ENCODE measurements at regions not wholly inside any gene's neighbourhood (a gene's known extent, or its start where the extent isn't known, plus 50 kb on each side); places are given as distances from the start of the nearest gene placed in this dataset.

GRCh38 chr4:123987408-123987807, 590.8 kb downstream of the SPRY1 start:
- H3K9ac ChIP-seq (ENCODE audit: low read length): no peak overlapping the region
- H3K9me2 ChIP-seq (ENCODE audit: low read depth, low read length): no peaks in the 10 kb centered on the region
- no peaks in the 10 kb centered on the region for H3F3A ChIP-seq (ENCODE audit: insufficient read depth, low read length)
- TF ChIP-seq EZH2 (IDR thresholded peaks at IDR 0.05; ENCODE audit: borderline replicate concordance, low read length): no peak
- no peak for TF ChIP-seq CTCF (IDR thresholded peaks at IDR 0.05; ENCODE audit: low read length)
- H3K79me2 ChIP-seq (ENCODE audit: insufficient read depth, low read length): no peaks in the 10 kb centered on the region
- no peaks in the 10 kb centered on the region for H4K20me1 ChIP-seq (ENCODE audit: insufficient read depth, low read length)
- H3K27me3 ChIP-seq (ENCODE audit: insufficient read depth, low read length): no peaks in the 10 kb centered on the region
- H2AFZ ChIP-seq (ENCODE audit: low read length): no peak overlapping the region
- H3K4me1 ChIP-seq (ENCODE audit: insufficient read depth, low read length, severe bottlenecking): peaks cover 13% of the 10 kb centered on the region
- H3K27ac ChIP-seq (ENCODE audit: low read depth, low read length, poor library complexity, severe bottlenecking): no peak overlapping the region
- no peak overlapping the region for H3K4me3 ChIP-seq (ENCODE audit: low read depth, low read length, poor library complexity, severe bottlenecking)
- no peaks in the 10 kb centered on the region for H3K36me3 ChIP-seq (ENCODE audit: insufficient read depth, low read length)
- no peak overlapping the region for H3K4me2 ChIP-seq (ENCODE audit: low read length)
- no peaks in the 10 kb centered on the region for H3K9me3 ChIP-seq (ENCODE audit: low read length)

GRCh38 chr4:123990310-123990870, 593.8 kb downstream of the SPRY1 start:
- Histone ChIP-seq H3K36me3 (ENCODE audit: insufficient read depth, low read length) (no peaks in the 10 kb centered on the region), H3F3A (ENCODE audit: insufficient read depth, low read length) (no peaks in the 10 kb centered on the region), H3K4me2 (ENCODE audit: low read length) (no peak overlapping the region), H3K27me3 (ENCODE audit: insufficient read depth, low read length) (no peaks in the 10 kb centered on the region), H3K9ac (ENCODE audit: low read length) (no peak overlapping the region), H3K27ac (ENCODE audit: low read depth, low read length, poor library complexity, severe bottlenecking) (no peak overlapping the region), H3K4me3 (ENCODE audit: low read depth, low read length, poor library complexity, severe bottlenecking) (no peak overlapping the region), H3K9me2 (ENCODE audit: low read depth, low read length) (no peaks in the 10 kb centered on the region), H2AFZ (ENCODE audit: low read length) (no peak overlapping the region), H3K79me2 (ENCODE audit: insufficient read depth, low read length) (no peaks in the 10 kb centered on the region), H3K9me3 (ENCODE audit: low read length) (no peaks in the 10 kb centered on the region), H4K20me1 (ENCODE audit: insufficient read depth, low read length) (no peaks in the 10 kb centered on the region), H3K4me1 (ENCODE audit: insufficient read depth, low read length, severe bottlenecking) (peaks cover 7% of the 10 kb centered on the region)
- no peak for TF ChIP-seq CTCF (IDR thresholded peaks at IDR 0.05; ENCODE audit: low read length)
- no peak for TF ChIP-seq EZH2 (IDR thresholded peaks at IDR 0.05; ENCODE audit: borderline replicate concordance, low read length)

- Histone ChIP-seq H3K9me2 (ENCODE audit: low read depth, low read length) (no peaks in the 10 kb centered on the region), H4K20me1 (ENCODE audit: insufficient read depth, low read length) (no peaks in the 10 kb centered on the region), H3K9me3 (ENCODE audit: low read length) (no peaks in the 10 kb centered on the region), H3K79me2 (ENCODE audit: insufficient read depth, low read length) (no peaks in the 10 kb centered on the region), H3K36me3 (ENCODE audit: insufficient read depth, low read length) (no peaks in the 10 kb centered on the region), H3K4me3 (ENCODE audit: low read depth, low read length, poor library complexity, severe bottlenecking) (no peak overlapping the region), H3F3A (ENCODE audit: insufficient read depth, low read length) (no peaks in the 10 kb centered on the region), H3K27me3 (ENCODE audit: insufficient read depth, low read length) (no peaks in the 10 kb centered on the region), H3K27ac (ENCODE audit: low read depth, low read length, poor library complexity, severe bottlenecking) (no peak overlapping the region), H3K4me2 (ENCODE audit: low read length) (no peak overlapping the region), H3K4me1 (ENCODE audit: insufficient read depth, low read length, severe bottlenecking) (no peaks in the 10 kb centered on the region), H3K9ac (ENCODE audit: low read length) (no peak overlapping the region), H2AFZ (ENCODE audit: low read length) (no peak overlapping the region)
- TF ChIP-seq EZH2 (IDR thresholded peaks at IDR 0.05; ENCODE audit: borderline replicate concordance, low read length): no peak
Observed at GRCh38 chr4:123994917-123995316, 598.3 kb downstream of the SPRY1 start.

GRCh38 chr4:123995936-123996335, 599.3 kb downstream of the SPRY1 start:
- TF ChIP-seq EZH2 (IDR thresholded peaks at IDR 0.05; ENCODE audit: borderline replicate concordance, low read length) (no peak), CTCF (IDR thresholded peaks at IDR 0.05; ENCODE audit: low read length) (no peak)
- Histone ChIP-seq H4K20me1 (ENCODE audit: insufficient read depth, low read length) (no peaks in the 10 kb centered on the region), H3K9me3 (ENCODE audit: low read length) (no peaks in the 10 kb centered on the region), H3F3A (ENCODE audit: insufficient read depth, low read length) (no peaks in the 10 kb centered on the region), H3K79me2 (ENCODE audit: insufficient read depth, low read length) (no peaks in the 10 kb centered on the region), H3K27me3 (ENCODE audit: insufficient read depth, low read length) (no peaks in the 10 kb centered on the region), H3K36me3 (ENCODE audit: insufficient read depth, low read length) (no peaks in the 10 kb centered on the region), H3K4me2 (ENCODE audit: low read length) (no peak overlapping the region), H3K9ac (ENCODE audit: low read length) (no peak overlapping the region), H3K4me1 (ENCODE audit: insufficient read depth, low read length, severe bottlenecking) (no peaks in the 10 kb centered on the region), H3K9me2 (ENCODE audit: low read depth, low read length) (no peaks in the 10 kb centered on the region; the same call in 1 of the 2 replicates), H2AFZ (ENCODE audit: low read length) (no peak overlapping the region), H3K27ac (ENCODE audit: low read depth, low read length, poor library complexity, severe bottlenecking) (no peak overlapping the region), H3K4me3 (ENCODE audit: low read depth, low read length, poor library complexity, severe bottlenecking) (no peak overlapping the region)
